UCSD-AML1 (cell line): ENCODE measurements at regions not wholly inside any gene's neighbourhood (a gene's known extent, or its start where the extent isn't known, plus 50 kb on each side); places are given as distances from the start of the nearest gene placed in this dataset.

ENCODE experiments used
- DNase-seq: peaks from one replicate; lab custom pipeline; 2025; ENCODE audit not compliant: unreplicated experiment; lab: John Stamatoyannopoulos, UW

- no peak for DNase-seq
Observed at GRCh38 chr16:89043636-89044417, 49.8 kb upstream of the ACSF3 start.
